K562 (cell line): ENCODE measurements at regions not wholly inside any gene's neighbourhood (a gene's known extent, or its start where the extent isn't known, plus 50 kb on each side); places are given as distances from the start of the nearest gene placed in this dataset.

ENCODE experiments used
- ATAC-seq: fragments of 200-7000 bp; cut with Tn5 transposase; 3 replicates; pipeline ENCODE4 v1.9.1; 2020; ENCODE audit warnings: moderate library complexity
- BruUV-seq: library from RNA; stranded (reverse); fragments of 400-500 nt; replicated peaks from 2 replicates; lab custom pipeline; 2021; lab: Mats Ljungman, UMichigan
- CTCF ChIA-PET: fragments of 300-600 bp; formaldehyde crosslinking; extraction: SDS; loops from one replicate; lab custom pipeline; 2021; ENCODE audit warnings: low intra/inter-chr PET ratio; lab: Yijun Ruan, JAX
- POLR2A ChIA-PET: fragments of 300-600, 350-650 bp; sonication (Branson Sonifier 250); formaldehyde crosslinking; extraction: SDS; loops from one replicate; lab custom pipeline; 2021; ENCODE audit warnings: antibody characterized with exemption, inconsistent platforms; lab: Yijun Ruan, JAX
- DNase-seq, 4 experiments: peaks; one replicate each; pipeline versions ENCODE4 v3.0.0 to v3.0.0-alpha.2; 2011 to 2018; ENCODE audit warnings: low spot score in 3 of 4, mixed read lengths in 3 of 4; ENCODE audit errors: extremely low read depth in 1 of 4
- FAIRE-seq: peaks from 2 replicates; lab custom pipeline; 2011; peaks lifted over from hg19 to GRCh38; lab: Jason Lieb, UNC
- H2AFZ ChIP-seq: 2 replicates; pipeline ENCODE4 v1.6.0; 2011; ENCODE audit warnings: low read depth, low read length, control low read depth, inconsistent platforms
- H3K27ac ChIP-seq: fragments of 200-600 bp; 3 replicates; pipeline ENCODE4 v1.8.0; 2011; ENCODE audit warnings: low read depth, mild to moderate bottlenecking, control low read depth, inconsistent platforms, low read length, moderate library complexity, mixed read lengths; ENCODE audit errors: extremely low read depth
- H3K27me3 ChIP-seq, 2 experiments: fragments of 300-600 bp in 1 of 2; 2 replicates in 1 of 2; 3 replicates in 1 of 2; pipeline versions ENCODE4 v1.6.0 to v1.8.0; 2011; ENCODE audit warnings: inconsistent platforms in 2 of 2, low read length in 2 of 2, mild to moderate bottlenecking in 1 of 2, mixed read lengths in 1 of 2, moderate library complexity in 1 of 2; ENCODE audit not compliant: control insufficient read depth in 2 of 2, insufficient read depth in 2 of 2
- H3K36me3 ChIP-seq: fragments of 300-600 bp; 3 replicates; pipeline ENCODE4 v1.8.0; 2011; ENCODE audit warnings: mild to moderate bottlenecking, low read length, inconsistent platforms; ENCODE audit not compliant: control insufficient read depth, insufficient read depth
- H3K4me1 ChIP-seq, 2 experiments: fragments of 200-600 bp in 1 of 2; replicated peaks in 1 of 2; 2 replicates in 1 of 2; 3 replicates in 1 of 2; pipeline versions ENCODE4 v1.5.1 to v1.8.0; 2011; ENCODE audit warnings: inconsistent platforms in 2 of 2, low read length in 2 of 2, mild to moderate bottlenecking in 1 of 2, mixed read lengths in 1 of 2, moderate library complexity in 1 of 2; ENCODE audit not compliant: control insufficient read depth in 2 of 2, insufficient read depth in 2 of 2
- H3K4me2 ChIP-seq: 2 replicates; pipeline ENCODE4 v1.6.1; 2011; ENCODE audit warnings: low read length, control low read depth, inconsistent platforms, mixed read lengths; ENCODE audit not compliant: insufficient read depth
- H3K4me3 ChIP-seq: fragments of 200-600 bp; sonication (generic), shearing (Covaris generic); 2 replicates; pipeline ENCODE4 v1.5.1; 2016; ENCODE audit warnings: control low read depth, inconsistent platforms
- H3K79me2 ChIP-seq: fragments of 200-600 bp; 3 replicates; pipeline ENCODE4 v1.8.0; 2011; ENCODE audit warnings: low read length, inconsistent platforms; ENCODE audit not compliant: control insufficient read depth, insufficient read depth
- H3K9ac ChIP-seq, 2 experiments: 2 replicates each; pipeline versions ENCODE4 v1.6.0 to v1.6.1; 2011; ENCODE audit warnings: low read depth in 2 of 2, low read length in 2 of 2, control low read depth in 1 of 2, inconsistent platforms in 1 of 2, mild to moderate bottlenecking in 1 of 2, mixed read lengths in 1 of 2; ENCODE audit not compliant: insufficient read depth in 1 of 2
- H3K9me1 ChIP-seq: one replicate; pipeline ENCODE4 v1.6.0; 2011; ENCODE audit warnings: inconsistent platforms, mild to moderate bottlenecking, low read length, moderate library complexity; ENCODE audit not compliant: control insufficient read depth, insufficient read depth
- H3K9me3 ChIP-seq: replicated peaks from 2 replicates; pipeline ENCODE4 v1.5.1; 2011; ENCODE audit warnings: low read depth, low read length, inconsistent platforms; ENCODE audit not compliant: control insufficient read depth, insufficient read depth
- H4K20me1 ChIP-seq: replicated peaks from 2 replicates; pipeline ENCODE4 v1.6.1; 2011; ENCODE audit warnings: low read length, inconsistent platforms, mixed read lengths; ENCODE audit not compliant: control insufficient read depth, insufficient read depth
- ARHGAP35 ChIP-seq: fragments of 450-650 bp; IDR thresholded peaks from 2 replicates; pipeline ENCODE4 v1.6.1; 2018; ENCODE audit not compliant: partially characterized antibody
- BACH1 ChIP-seq: fragments of 200-800 bp; sonication (Bioruptor generic); IDR thresholded peaks from 2 replicates; pipeline ENCODE4 v1.6.1; 2016; ENCODE audit warnings: missing genetic modification characterization, missing compliant biosample characterization
- NFATC3 ChIP-seq: fragments of 450-650 bp; IDR thresholded peaks from 2 replicates; pipeline ENCODE4 v1.6.1; 2017; ENCODE audit warnings: mild to moderate bottlenecking
- ZBTB8A ChIP-seq: fragments of 450-650 bp; IDR thresholded peaks from 2 replicates; pipeline ENCODE4 v1.6.1; 2018; ENCODE audit warnings: mild to moderate bottlenecking, moderate library complexity; ENCODE audit not compliant: partially characterized antibody
- WGBS: fragments of 100-300 bp; shearing (Covaris generic); methylation state at CpG from one replicate; pipeline ENCODE4 v1.1.6; 2016; ENCODE audit warnings: low coverage, mixed read lengths; ENCODE audit not compliant: insufficient coverage; ENCODE audit errors: missing lambda C conversion rate; 5-methylcytosine and 5-hydroxymethylcytosine counted together
- in situ Hi-C: fragments of 300-500 bp; cut with MboI; formaldehyde crosslinking; loops from 4 replicates; pipeline ENCODE4 v1.15.0; 2018; ENCODE audit warnings: inconsistent platforms, mixed read lengths
- intact Hi-C: fragments of 100-400 bp; cut with micrococcal nuclease; formaldehyde crosslinking; loops from 2 replicates; pipeline ENCODE4 v1.14.2; 2022
- TF ChIP-seq, protein P1 (sequence below): fragments of 450-650 bp; IDR thresholded peaks from 2 replicates; pipeline ENCODE4 v1.6.1; 2016; ENCODE audit warnings: antibody characterized with exemption
- TF ChIP-seq, protein P2 (sequence below), 2 experiments: fragments of 450-650 bp; formaldehyde crosslinking in 1 of 2; IDR thresholded peaks; 2 replicates each; pipeline versions ENCODE4 v1.4.0 to v1.6.1; 2014 to 2020; ENCODE audit warnings: mild to moderate bottlenecking in 2 of 2, borderline replicate concordance in 1 of 2, low read depth in 1 of 2

DNA sequence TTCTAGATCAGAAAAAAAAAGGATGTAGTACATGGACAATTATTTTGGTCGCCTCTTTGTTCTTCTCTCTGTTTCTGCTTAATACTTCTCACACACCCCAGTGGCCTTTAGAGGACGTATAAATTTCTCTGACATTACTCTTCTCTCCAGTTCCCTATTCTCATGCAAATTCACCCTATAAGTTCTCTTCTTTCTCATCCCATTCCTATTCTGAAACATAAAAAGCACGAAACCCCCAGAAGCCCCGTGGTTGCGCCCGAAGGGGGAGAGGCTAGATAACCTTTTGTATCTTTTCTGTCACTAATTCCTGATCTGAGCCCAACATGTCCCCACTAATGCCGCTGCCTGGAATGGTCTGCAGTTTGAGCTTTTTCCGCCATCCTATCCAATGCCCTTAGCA is 136.9 kb downstream of the SKIDA1 start:
- H3K9me1 ChIP-seq = no peaks in the 10 kb centered on the region
- no peak for ATAC-seq
- FAIRE-seq = no peak
- TF ChIP-seq NFATC3 = no peak
- no peak for TF ChIP-seq BACH1 (tag)
- no peak for TF ChIP-seq ARHGAP35
- TF ChIP-seq, protein P1, sequence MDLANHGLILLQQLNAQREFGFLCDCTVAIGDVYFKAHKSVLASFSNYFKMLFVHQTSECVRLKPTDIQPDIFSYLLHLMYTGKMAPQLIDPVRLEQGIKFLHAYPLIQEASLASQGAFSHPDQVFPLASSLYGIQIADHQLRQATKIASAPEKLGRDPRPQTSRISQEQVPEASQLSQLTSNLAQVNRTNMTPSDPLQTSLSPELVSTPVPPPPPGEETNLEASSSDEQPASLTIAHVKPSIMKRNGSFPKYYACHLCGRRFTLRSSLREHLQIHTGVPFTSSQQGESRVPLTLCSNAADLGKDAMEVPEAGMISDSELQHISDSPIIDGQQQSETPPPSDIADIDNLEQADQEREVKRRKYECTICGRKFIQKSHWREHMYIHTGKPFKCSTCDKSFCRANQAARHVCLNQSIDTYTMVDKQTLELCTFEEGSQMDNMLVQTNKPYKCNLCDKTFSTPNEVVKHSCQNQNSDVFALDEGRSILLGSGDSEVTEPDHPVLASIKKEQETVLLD = no peak
- TF ChIP-seq, protein P2, sequence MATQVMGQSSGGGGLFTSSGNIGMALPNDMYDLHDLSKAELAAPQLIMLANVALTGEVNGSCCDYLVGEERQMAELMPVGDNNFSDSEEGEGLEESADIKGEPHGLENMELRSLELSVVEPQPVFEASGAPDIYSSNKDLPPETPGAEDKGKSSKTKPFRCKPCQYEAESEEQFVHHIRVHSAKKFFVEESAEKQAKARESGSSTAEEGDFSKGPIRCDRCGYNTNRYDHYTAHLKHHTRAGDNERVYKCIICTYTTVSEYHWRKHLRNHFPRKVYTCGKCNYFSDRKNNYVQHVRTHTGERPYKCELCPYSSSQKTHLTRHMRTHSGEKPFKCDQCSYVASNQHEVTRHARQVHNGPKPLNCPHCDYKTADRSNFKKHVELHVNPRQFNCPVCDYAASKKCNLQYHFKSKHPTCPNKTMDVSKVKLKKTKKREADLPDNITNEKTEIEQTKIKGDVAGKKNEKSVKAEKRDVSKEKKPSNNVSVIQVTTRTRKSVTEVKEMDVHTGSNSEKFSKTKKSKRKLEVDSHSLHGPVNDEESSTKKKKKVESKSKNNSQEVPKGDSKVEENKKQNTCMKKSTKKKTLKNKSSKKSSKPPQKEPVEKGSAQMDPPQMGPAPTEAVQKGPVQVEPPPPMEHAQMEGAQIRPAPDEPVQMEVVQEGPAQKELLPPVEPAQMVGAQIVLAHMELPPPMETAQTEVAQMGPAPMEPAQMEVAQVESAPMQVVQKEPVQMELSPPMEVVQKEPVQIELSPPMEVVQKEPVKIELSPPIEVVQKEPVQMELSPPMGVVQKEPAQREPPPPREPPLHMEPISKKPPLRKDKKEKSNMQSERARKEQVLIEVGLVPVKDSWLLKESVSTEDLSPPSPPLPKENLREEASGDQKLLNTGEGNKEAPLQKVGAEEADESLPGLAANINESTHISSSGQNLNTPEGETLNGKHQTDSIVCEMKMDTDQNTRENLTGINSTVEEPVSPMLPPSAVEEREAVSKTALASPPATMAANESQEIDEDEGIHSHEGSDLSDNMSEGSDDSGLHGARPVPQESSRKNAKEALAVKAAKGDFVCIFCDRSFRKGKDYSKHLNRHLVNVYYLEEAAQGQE (IDR thresholded peaks at IDR 0.05; ENCODE audit: borderline replicate concordance) = no peak
- TF ChIP-seq, protein P2 (CRISPR knock-in tag; IDR thresholded peaks at IDR 0.05; ENCODE audit: low read depth) = no peak
- TF ChIP-seq ZBTB8A = no peak
- TF ChIP-seq, all 486 proteins: peak for 0
- in situ Hi-C loops = no loop called here
- BruUV-seq = no TSS peak
- H3K4me3 ChIP-seq = no peak overlapping the region
- intact Hi-C loops = no loop called here
- ChIA-PET CTCF (no interaction called here), POLR2A (interaction anchor here (0.8 to 1.2 kb wide), 2 partner anchors 9 to 47 kb away, joined by 3 read pairs; no protein-coding TSS in a partner anchor)
- no peak overlapping the region for H3K9ac ChIP-seq
- no peak overlapping the region for H3K4me2 ChIP-seq
- no peaks in the 10 kb centered on the region for H3K4me1 ChIP-seq
- H3K9me3 ChIP-seq = no peaks in the 10 kb centered on the region
- no peak for DNase-seq
- H3K79me2 ChIP-seq = no peaks in the 10 kb centered on the region
- no peaks in the 10 kb centered on the region for H3K36me3 ChIP-seq
- H2AFZ ChIP-seq = no peak overlapping the region
- 0 out of 2 replicates have a peak, but pooled peaks cover under 1% of the 10 kb centered on the region for H4K20me1 ChIP-seq
- WGBS = 10% methylated on average over 8 of the region's 8 CpGs
- peaks cover 16 to 41% of the 10 kb centered on the region in 2 experiments; a peak in 4 of 5 replicates for H3K27me3 ChIP-seq
- H3K27ac ChIP-seq = no peak overlapping the region
